ENCODE measurements at regions not wholly inside any gene's neighbourhood (a gene's known extent, or its start where the extent isn't known, plus 50 kb on each side); places are given as distances from the start of the nearest gene placed in this dataset.

GRCh38 chr5:175021841-175022625 is 297.7 kb downstream of the MSX2 start:
- no peak for DNase-seq

GRCh38 chr5:175021321-175021720 is 296.9 kb downstream of the MSX2 start:
- DNase-seq = no peak

GRCh38 chr5:175015028-175015685 is 290.8 kb downstream of the MSX2 start:
- no peak for DNase-seq

GRCh38 chr5:175013251-175013650 is 288.9 kb downstream of the MSX2 start:
- DNase-seq = no peak

GRCh38 chr5:175012267-175012666 is 287.9 kb downstream of the MSX2 start:
- no peak for DNase-seq

GRCh38 chr5:175003531-175003930 is 279.1 kb downstream of the MSX2 start:
- no peak for DNase-seq

GRCh38 chr5:175001876-175002645 is 277.7 kb downstream of the MSX2 start:
- DNase-seq = no peak

- DNase-seq = no peak
Measured at GRCh38 chr5:175001311-175001710, 276.9 kb downstream of the MSX2 start.

GRCh38 chr5:174999581-174999980 is 275.2 kb downstream of the MSX2 start:
- DNase-seq = no peak

GRCh38 chr5:174998131-174998730 is 273.8 kb downstream of the MSX2 start:
- no peak for DNase-seq

GRCh38 chr5:174997688-174998087 is 273.3 kb downstream of the MSX2 start:
- no peak for DNase-seq

GRCh38 chr5:174996941-174997340 is 272.6 kb downstream of the MSX2 start:
- no peak for DNase-seq

- no peak for DNase-seq
Measured at GRCh38 chr5:174995827-174996226, 271.4 kb downstream of the MSX2 start.

GRCh38 chr5:174991847-174992246 is 267.5 kb downstream of the MSX2 start:
- no peak for DNase-seq

GRCh38 chr5:174990909-174991308 is 266.5 kb downstream of the MSX2 start:
- no peak for DNase-seq

GRCh38 chr5:174987443-174988012 is 263.1 kb downstream of the MSX2 start:
- DNase-seq = no peak

GRCh38 chr5:174984863-174985262 is 260.5 kb downstream of the MSX2 start:
- DNase-seq = no peak

GRCh38 chr5:174982485-174982884 is 258.1 kb downstream of the MSX2 start:
- no peak for DNase-seq

- DNase-seq = no peak
Measured at GRCh38 chr5:174981416-174981815, 257.0 kb downstream of the MSX2 start.

- no peak for DNase-seq
Measured at GRCh38 chr5:174980952-174981351, 256.6 kb downstream of the MSX2 start.

- DNase-seq = no peak
Measured at GRCh38 chr5:174972291-174972690, 247.9 kb downstream of the MSX2 start.

- no peak for DNase-seq
Measured at GRCh38 chr5:174971210-174971609, 246.8 kb downstream of the MSX2 start.

- DNase-seq = no peak
Measured at GRCh38 chr5:174970502-174970901, 246.1 kb downstream of the MSX2 start.

Measured in amniotic stem cell (primary cell).